NCI-H1694 (cell line): ENCODE measurements at regions not wholly inside any gene's neighbourhood (a gene's known extent, or its start where the extent isn't known, plus 50 kb on each side); places are given as distances from the start of the nearest gene placed in this dataset.

Source experiments
- DNase-seq: peaks from one replicate; lab custom pipeline; 2025; lab: John Stamatoyannopoulos, UW

DNA sequence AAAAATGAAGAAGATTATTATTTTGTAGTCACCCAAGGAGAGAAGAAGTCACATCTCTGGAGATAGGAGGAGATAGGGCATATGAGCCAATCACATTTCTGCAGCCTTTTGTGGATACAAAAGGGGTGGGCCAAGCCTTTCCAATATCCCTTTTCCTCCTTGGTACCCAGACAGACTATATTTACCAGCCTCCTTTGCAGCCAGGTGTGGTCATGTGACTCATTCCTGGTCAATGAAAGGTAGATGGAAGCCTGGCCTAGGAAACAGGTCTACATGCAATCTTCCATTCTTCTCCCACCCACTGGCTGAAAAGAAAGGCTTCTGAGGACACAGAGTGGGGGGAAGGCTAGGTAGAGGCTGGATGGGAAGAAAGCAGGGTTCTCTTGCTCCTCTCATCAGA lies 58.1 kb upstream of the ERG start:
- no peak for DNase-seq

DNA sequence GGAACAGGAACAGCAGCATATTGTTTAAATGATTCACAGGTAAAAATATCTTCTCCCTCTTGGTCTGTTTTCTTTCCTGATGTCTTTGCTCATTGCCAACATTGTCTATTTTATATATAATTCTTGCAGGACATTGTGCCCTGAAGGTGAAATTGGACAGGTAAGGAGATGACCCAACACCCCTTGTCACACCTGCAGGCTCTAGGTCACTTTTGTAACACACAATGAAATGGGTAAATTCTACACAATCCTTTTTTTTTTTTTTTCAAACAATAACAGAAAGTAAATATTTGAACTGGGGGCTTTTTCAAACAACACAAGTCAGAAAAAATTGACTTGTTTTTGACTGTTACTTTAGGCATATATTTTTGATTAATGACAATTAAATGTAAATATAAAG lies 62.9 kb upstream of the ERG start:
- no peak for DNase-seq

DNA sequence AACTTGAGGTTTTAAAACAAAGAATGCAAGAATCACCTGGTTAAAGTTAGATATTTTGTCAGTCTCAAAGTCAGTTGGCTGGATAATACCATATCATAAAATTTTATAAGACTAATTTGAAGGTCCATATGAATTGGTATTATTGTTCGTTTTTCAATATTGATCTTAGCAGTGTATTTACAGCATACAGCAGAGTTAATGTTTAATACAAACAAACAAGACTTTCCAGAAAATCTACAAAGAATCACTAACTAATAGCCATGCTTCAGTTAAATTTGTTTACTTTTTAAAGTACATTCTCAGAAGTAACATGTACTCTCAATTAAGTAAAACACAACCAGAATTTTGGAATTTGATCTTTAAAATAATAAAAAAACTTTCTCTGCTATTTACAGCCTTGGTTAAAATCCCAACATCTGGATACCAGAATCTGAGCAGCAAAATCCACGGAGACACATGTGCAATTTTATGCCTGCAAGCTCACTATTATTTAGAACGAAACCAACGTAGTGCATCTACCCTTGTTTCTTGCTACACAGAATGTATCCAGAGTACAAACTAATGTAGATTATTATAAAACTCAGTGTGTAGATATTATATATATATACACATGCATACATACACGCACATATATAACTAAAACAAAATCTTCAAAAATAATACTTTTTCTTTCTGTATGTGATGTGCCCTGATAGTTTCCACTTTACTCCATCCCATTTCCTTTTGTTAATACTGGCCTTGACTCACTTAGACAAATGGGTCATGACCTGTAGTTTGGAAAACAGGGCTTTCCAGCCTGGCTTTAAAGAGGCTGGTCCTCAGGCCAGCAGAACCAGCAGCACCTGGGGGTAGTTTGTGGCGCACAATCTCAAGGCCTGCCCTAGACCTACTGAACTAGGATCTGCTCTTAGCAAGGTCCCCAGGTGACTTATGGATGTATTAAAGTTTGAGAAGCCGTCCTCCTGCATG lies 63.6 kb upstream of the ERG start:
- no peak for DNase-seq

DNA sequence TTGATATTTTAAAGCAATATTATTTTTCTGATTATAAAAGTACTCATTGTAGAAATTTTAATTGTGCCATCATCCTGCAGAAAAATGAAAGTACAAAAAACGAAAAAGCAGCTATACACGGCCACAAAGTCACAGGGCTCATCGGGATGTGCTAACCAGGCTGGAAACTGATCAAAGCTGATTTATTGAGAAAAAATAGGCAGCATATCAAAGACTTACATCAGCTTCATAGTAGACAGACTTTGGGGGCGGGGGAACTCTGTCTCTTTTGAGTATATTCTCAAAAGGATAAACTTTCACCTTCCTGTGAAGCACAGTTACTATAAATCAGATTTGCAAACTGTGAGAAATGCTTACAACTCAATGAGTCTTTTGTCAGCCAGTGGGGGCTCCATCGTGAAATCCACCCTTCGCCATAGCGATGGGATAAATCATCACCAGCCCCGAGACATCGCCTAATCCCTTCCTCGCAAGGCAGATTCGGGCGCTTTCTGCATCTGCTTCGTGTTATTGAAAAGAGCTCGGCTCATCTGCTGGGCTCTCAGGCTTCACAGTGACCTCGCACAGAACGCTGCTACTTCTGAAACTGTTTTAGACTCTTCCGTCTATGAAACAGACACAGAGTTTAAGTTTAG lies 69.2 kb upstream of the ERG start:
- DNase-seq, result no peak

DNA sequence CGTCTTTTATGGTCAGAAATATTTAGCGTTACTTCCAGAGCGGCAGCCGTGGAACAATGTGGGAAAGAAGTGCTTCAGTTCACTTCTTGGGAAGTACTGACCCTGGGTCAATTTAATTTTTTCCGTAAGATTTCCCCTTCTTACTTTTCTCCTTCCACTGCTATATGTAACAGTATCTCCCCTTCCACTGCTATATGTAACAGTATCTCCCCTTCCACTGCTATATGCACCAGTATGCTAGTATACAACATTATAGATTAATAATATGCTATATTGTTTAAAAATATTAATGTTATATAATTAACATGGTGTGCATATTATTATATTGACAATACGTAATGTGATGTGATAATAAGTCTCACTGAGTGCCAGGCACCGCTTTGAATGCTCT lies 69.7 kb upstream of the ERG start:
- DNase-seq, result no peak

DNA sequence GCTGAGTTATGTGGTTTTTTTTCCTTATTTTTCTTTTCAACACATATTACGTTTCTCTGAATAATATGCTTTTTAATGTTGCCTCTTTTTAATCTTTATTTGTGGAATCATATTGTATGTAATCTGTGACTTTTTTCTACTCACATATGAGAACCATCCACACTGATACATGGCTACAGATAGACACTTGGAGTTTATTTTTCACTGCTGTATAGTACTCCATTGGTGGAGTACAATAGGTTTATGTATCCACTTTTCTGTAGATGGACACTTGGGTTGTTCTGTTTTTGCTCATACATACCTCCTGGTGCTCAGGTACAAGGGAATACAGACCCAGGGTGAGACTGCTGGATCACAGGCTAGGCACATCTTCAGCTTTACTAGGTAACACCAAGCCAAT lies 71.5 kb upstream of the ERG start:
- no peak for DNase-seq

DNA sequence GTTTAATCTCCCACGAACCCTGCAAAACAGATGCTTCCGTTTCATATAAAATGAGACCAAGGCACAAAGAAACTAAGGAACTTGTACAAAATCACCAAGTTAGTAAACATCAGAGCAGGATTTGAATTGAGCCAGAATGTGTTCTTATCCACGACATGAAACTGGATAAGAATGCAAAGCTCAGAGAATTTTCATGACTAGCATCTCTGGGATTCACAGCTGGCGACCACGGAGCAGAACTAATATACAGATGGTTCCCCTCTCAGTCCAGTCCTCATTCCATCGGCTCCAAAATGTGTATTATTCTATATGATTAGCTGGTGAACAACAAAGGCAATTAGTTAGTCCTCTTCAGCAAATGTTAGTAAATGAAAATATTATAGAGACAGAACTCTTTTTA lies 72.3 kb upstream of the ERG start:
- DNase-seq, result no peak

DNA sequence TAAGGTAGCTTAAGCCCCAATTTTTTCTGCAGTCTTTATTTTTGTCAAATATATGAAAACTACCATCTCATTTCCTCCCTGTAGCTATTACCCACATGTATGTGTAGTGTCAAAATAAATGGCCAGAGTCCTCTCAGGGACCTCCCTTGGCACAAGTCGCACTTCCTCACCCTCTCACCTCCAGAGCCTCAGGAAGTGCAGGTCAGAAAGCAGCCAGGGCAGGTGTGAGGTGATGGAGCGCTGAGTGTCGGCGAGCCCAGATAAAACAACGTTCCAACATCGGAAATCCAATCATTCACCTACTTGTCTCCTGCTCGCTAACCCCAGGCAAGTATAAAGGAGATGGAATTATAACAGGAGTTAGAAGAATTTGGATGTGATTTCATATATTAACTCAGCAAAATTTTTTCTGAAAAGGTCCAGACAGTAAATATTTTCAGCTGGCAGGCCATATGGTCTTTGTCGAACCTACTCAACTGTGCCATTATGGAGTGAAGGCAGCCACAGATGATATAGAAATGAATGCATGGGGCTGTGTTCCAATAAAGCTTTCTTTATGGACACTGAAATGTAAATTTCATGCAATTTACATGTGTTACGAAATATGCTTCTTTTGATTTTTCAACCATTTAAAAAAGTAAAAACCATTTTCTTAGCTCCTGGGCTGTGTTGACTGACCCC lies 76.8 kb upstream of the ERG start:
- DNase-seq, result no peak

DNA sequence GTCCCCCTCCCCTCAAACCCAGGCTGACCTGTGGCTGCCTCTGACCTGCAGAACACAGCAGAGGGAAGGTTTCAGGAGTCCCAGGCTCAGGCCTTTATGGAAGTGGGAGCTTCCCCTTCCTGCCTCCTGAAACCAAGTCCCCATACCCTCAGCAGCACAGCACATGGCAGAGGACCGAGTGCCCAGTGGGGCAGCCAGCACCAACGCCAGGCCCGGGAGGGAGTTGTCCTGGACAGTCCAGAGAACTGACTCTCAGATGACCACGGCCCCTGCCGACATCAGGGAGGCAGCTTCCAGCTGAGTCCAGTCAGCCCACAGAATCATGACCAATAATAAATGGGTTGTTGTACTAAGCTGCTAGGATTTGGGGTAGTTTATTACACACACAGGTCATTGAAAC lies 79.6 kb upstream of the ERG start:
- no peak for DNase-seq

DNA sequence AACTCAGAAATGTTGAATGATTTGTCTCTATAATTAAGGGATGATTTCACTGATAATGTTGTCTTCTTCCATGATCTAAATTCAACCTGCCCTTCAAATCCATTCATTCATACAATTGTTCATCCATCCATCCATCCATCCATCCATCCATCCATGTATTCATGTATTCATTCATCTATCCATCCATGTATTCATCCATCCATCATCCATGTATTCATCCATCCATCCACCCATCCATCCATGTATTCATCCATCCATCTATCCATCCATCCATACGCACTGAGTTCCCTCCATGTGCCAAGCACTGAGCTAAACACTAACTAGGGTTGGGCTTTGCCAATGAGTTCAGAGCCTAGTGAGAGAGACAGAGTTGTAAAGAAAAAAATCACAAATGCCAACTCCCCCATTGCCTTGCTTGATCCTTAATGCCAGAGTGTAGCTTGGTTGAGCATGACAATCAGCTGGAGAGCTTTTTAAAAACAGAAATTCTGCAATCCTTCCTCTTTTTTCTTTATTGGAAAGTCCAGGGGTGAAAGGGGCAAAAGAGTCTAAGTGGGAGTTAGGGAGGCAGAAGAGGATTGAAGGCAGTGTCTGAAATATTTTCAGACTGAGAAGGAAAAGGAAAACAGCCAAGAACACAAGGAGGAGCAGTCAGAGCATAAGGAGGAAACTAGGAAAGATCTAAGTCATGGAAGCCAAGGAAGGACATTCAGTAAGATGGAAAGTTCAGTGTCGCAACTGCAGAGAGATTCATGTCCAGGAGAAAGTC lies 92.4 kb upstream of the ERG start:
- no peak for DNase-seq

DNA sequence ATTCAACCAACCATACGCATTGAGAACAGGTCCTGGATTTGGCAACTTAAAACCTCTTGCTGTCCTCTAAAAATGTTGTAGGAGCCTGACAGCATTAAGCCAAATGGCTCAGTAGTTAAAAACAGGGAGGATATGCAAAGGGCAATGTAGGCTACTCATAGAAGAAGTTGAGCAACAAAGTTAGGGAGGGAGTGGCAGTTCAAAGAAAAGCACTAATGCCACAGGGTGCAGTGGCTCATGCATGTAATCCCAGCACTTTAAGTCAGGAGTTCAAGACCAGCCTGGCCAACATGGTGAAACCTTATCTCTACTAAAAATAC lies 92.9 kb upstream of the ERG start:
- no peak for DNase-seq

DNA sequence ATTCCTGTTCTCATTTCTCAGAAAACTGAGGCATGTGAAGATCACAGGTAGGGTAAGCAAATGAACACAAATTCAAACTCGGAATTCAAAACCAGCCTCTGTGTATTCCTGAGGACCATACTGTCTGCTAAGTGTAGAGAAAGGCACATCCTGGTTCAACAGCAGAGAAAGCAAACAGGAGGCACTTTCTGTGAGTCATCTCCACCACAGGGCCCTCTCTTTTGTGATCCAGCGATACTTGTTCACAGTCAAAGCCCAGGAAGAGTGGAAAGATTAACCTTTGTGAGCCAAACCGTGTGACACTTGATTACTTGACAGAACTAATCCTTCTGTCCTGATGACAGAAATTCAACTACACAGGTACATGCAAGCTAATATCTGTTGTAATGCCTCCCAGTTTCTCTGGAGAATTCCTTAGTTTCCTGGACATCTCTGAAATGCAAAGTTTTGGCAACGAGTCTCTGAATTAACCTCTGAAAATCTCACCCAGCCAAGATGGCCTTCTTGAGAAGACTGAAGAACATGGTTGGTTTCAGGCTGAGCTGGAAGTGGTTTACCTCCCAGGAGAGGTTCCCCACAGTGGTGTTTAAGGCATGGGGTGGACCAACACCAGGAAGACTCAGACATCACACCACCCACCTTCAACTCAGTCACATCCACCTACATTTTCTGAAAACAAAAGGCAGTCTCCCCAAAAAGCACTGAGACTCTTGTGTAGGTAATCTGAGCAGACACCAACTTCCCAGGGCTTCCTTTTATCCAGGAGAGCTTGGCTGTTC lies 98.2 kb upstream of the ERG start:
- DNase-seq, result no peak

DNA sequence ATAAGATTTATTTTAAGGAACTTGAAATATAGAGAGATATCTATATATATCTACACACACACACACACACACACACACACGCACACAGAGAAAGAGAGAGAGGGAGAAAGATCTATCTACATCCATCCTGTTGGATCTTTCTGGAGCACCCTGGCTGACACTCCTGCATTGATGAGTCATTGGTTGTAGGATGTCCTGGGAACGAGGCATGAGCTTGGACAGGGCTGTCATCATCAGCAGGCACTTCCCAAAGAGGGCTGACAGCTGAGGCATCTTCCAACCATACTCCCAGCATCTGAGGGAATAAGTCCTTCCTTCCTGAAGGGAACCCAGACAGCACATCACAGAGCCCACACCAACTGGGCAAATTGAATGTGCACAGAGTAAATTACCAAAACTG lies 99.1 kb upstream of the ERG start:
- DNase-seq, result no peak

DNA sequence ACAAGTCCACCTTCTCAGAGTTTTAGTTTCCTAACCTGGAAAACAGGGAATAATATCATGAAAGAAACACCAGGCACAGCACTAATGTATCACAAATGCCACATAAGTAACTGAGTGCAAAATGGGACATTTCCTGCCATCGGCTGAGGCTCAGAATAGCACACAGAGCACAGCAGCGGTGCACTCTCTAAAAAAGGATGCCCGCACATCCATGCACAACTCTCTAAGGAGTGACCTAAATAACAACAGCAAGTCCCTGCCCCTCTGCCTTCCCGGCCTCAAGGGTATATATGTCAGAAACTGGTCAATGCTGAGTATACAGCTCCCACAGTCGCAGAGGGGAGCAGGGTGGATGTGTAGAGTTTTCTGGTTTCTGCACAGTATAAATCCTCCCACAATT lies 100.1 kb upstream of the ERG start:
- no peak for DNase-seq

DNA sequence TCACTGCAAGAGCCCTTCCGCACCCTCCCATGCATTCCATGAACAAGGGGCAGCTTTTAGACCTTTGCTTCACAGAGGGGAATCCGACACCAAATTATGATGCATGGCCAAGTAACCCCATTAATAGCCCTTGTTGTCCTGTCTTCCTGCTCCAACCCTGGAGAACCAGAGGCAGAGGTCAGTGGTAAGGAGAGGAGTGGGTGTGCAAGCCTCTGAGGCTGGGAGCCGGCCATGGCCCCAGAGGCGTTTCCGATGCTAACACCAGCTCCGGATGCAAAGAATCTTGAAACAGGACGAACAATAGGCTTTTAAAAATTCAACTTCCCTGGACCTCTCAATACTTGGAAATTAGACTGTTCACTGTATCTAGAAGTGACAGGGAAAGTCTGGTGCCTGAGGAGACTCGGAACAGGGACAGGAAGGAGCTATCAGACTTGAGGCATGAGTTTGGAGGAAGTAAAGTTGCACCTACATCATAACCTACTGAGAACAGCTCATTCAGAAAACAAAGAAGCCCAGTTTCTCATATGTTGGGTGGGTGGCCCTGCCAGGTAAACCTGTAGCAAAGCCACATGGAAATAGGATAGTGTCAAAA lies 101.2 kb upstream of the ERG start:
- no peak for DNase-seq

DNA sequence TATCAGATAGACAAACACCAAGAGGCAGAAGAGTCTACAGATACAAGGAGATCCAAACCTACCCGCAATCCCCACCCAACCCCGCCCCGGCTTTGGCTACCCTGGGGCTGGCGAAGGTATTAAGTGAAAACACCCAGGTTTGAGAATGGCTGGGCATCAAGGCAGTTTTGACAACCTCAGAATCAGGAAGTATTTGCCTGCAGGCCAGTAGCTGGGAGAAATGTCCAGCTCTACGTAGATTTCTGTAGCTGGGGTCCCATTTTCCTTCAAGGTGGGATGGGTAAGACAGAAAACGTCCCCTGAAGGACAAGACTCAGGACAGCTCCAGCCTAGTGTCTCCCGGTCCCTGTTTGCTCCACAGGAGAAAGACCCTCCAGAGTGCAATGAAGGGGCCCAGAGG lies 101.8 kb upstream of the ERG start:
- DNase-seq, result no peak

DNA sequence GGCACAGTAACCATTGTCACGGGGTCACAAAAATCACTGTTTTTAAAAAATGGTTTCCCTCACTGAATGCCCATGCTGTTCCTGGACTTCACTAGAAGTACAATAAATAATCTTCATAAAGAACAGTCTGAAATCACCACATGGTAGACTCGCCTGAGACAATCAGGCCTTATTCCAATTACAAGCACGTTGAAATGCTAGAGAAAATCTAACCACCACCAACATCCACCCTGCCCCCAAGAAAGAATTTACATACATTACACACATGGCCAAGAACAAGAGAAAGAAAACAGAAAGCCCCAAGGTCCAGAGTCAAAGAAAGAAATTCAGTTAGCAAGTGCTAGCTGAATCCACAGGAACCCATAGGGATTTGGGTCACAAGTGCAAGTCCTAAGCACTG lies 107.0 kb upstream of the ERG start:
- no peak for DNase-seq

DNA sequence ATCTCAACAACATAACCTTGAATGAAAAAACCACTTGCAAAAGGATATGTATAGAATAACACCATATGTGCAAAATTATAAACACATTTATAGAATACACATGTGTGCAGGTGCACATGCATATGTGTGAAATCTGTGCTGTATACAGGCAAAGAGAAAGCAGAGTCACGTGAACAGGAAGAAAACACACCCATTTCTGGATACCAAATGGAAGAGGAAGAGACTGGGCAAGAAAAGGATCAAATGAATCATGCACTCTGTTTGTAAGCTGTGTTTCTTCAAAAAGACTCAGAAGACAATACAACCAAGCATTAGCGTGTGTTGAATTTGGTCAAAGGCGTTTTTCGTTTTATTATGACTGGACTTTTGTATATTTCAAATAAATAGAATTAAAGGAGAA lies 111.3 kb upstream of the ERG start:
- no peak for DNase-seq

DNA sequence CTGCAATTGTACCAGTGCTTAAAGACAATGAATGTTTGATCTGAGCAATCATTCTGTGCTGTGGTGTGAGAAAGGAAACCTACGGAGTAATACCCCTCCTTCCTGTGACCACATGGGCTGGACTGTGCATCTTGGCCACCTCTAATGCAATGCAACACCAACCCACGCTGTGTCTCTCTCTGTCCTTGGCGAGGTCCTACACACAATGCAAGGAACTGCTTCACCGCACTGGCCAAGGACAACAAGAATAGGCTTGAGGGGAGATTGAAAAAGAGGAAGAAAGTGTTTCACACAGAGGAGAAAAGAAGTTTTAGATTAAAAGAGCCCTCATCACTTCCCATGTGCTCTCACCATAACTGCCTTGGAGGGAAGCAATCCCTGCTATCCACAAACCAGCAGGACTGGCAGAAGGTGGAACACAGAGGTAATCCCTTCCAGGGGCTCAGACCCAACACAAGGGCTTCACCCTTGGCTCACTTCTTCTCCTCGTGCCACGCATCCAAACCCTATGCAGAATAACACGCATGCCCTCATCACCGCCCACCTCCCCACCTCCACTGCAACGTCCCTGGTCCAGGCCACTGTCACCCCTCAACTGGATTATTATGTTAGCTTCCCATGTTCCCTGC lies 112.5 kb upstream of the ERG start:
- DNase-seq, result no peak

DNA sequence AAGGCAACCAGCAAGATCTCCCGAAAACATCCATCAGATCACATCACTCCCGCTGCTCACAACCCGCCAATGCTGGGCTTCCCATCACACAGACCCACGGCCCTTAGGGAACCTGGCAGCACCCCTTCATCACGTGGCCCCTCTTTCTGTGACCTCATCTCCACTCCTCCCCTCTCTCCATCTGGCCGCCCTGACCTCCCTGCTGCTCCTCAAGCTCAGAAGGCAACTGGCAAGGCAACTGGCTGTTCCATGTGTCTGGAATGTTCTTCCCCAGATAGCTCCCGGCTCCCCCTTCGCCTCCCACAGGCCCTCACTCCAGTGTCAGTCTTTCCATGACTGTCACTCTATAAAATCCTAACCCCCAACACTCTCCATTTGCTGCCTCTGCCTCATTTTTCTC lies 113.0 kb upstream of the ERG start:
- DNase-seq, result no peak

DNA sequence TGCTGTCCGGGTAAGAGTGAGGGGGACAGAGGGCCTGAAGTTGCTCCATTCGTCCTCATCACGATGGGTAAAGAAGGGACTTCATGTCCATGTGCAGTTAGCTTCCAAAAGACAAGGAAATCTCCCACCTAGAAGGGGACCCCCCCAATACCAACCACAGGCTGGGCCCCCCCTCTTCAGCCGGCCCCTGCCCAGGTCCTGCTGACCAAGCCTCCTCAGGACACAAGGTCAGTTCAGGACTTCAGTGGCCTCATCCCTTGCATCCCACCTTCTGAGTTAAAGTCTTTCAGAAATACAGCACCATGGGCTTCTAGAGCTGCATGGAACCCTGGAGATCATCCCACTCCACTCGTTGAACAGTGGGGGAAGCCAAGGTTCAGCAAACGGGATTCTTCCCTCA lies 115.4 kb upstream of the ERG start:
- DNase-seq, result no peak
